WTC11 (cell line): ENCODE measurements at regions not wholly inside any gene's neighbourhood (a gene's known extent, or its start where the extent isn't known, plus 50 kb on each side); places are given as distances from the start of the nearest gene placed in this dataset.

Experiments used
- ATAC-seq: fragments of 200-7000 bp; cut with Tn5 transposase; 2 replicates; pipeline ENCODE4 v1.10.0; 2021; ENCODE audit warnings: mild to moderate bottlenecking, moderate library complexity
- CTCF ChIA-PET: fragments of 300-600 bp; sonication (Branson Sonifier 250); formaldehyde crosslinking; loops from one replicate; lab custom pipeline; 2021; ENCODE audit warnings: antibody characterized with exemption; lab: Charles Lee
- POLR2A ChIA-PET: fragments of 350-600 bp; sonication (Branson Sonifier 250); formaldehyde crosslinking; loops from one replicate; lab custom pipeline; 2021; ENCODE audit warnings: antibody characterized with exemption; lab: Charles Lee
- DNase-seq: peaks from one replicate; pipeline ENCODE4 v3.0.0; 2021; ENCODE audit warnings: low spot score
- H3K27ac Mint-ChIP-seq: 2 replicates; pipeline ENCODE4 v1.8.0; 2021; ENCODE audit warnings: mixed read lengths
- H3K27me3 Mint-ChIP-seq: 2 replicates; pipeline ENCODE4 v1.8.0; 2021; ENCODE audit warnings: low read depth, mild to moderate bottlenecking, moderate library complexity, mixed read lengths
- H3K36me3 Mint-ChIP-seq: 2 replicates; pipeline ENCODE4 v1.8.0; 2021; ENCODE audit warnings: mixed read lengths
- H3K4me1 Mint-ChIP-seq: 2 replicates; pipeline ENCODE4 v1.8.0; 2022; ENCODE audit warnings: mixed read lengths
- H3K4me3 Mint-ChIP-seq: 2 replicates; pipeline ENCODE4 v1.8.0; 2021; ENCODE audit warnings: mild to moderate bottlenecking, moderate library complexity, mixed read lengths
- H3K9me3 Mint-ChIP-seq: 2 replicates; pipeline ENCODE4 v1.8.0; 2021; ENCODE audit warnings: mixed read lengths
- ATF1 ChIP-seq: sonication (generic); formaldehyde crosslinking; IDR thresholded peaks from 2 replicates; pipeline ENCODE4 v1.8.1; 2023; ENCODE audit warnings: mild to moderate bottlenecking, moderate library complexity, missing genetic modification reagents
- ATF2 ChIP-seq: sonication (generic); formaldehyde crosslinking; IDR thresholded peaks from 2 replicates; pipeline ENCODE4 v1.8.1; 2022; ENCODE audit warnings: low read depth, missing genetic modification reagents, borderline replicate concordance
- ATF3 ChIP-seq: sonication (generic); formaldehyde crosslinking; conservative IDR thresholded peaks from 2 replicates; pipeline ENCODE4 v1.8.1; 2022; ENCODE audit warnings: mild to moderate bottlenecking, missing genetic modification reagents
- E2F4 ChIP-seq: sonication (generic); formaldehyde crosslinking; IDR thresholded peaks from 2 replicates; pipeline ENCODE4 v1.8.1; 2022; ENCODE audit warnings: low read depth, mild to moderate bottlenecking, moderate library complexity, missing genetic modification reagents, borderline replicate concordance
- E2F5 ChIP-seq: sonication (generic); formaldehyde crosslinking; IDR thresholded peaks from 2 replicates; pipeline ENCODE4 v1.8.1; 2022; ENCODE audit warnings: mild to moderate bottlenecking, moderate library complexity, missing genetic modification reagents
- EMX1 ChIP-seq: fragments of 250-450 bp; sonication (Bioruptor Pico); IDR thresholded peaks from 2 replicates; pipeline ENCODE4 v1.8.0; 2021; ENCODE audit warnings: mild to moderate bottlenecking
- ESRRA ChIP-seq: sonication (generic); formaldehyde crosslinking; IDR thresholded peaks from 2 replicates; pipeline ENCODE4 v1.8.1; 2022; ENCODE audit warnings: mild to moderate bottlenecking, missing genetic modification reagents, borderline replicate concordance
- ETV6 ChIP-seq: sonication (generic); formaldehyde crosslinking; IDR thresholded peaks from 2 replicates; pipeline ENCODE4 v1.8.1; 2022; ENCODE audit warnings: mild to moderate bottlenecking, missing genetic modification reagents
- FOXP4 ChIP-seq: sonication (generic); formaldehyde crosslinking; IDR thresholded peaks from 2 replicates; pipeline ENCODE4 v1.8.0; 2022; ENCODE audit warnings: mild to moderate bottlenecking, missing genetic modification reagents
- GABPB1 ChIP-seq: sonication (generic); formaldehyde crosslinking; IDR thresholded peaks from 2 replicates; pipeline ENCODE4 v1.8.1; 2023; ENCODE audit warnings: mild to moderate bottlenecking, missing genetic modification reagents
- IRF2 ChIP-seq: sonication (generic); formaldehyde crosslinking; IDR thresholded peaks from 2 replicates; pipeline ENCODE4 v1.8.0; 2022; ENCODE audit warnings: low read depth, missing genetic modification reagents, borderline replicate concordance
- JAZF1 ChIP-seq: fragments of 250-450 bp; sonication (Bioruptor Pico); IDR thresholded peaks from 2 replicates; pipeline ENCODE4 v1.9.0; 2021; ENCODE audit warnings: moderate library complexity, mild to moderate bottlenecking, inconsistent platforms
- JUN ChIP-seq: sonication (generic); formaldehyde crosslinking; IDR thresholded peaks from 2 replicates; pipeline ENCODE4 v1.8.0; 2023; ENCODE audit warnings: mild to moderate bottlenecking, missing genetic modification reagents
- NFYB ChIP-seq: sonication (generic); formaldehyde crosslinking; conservative IDR thresholded peaks from 2 replicates; pipeline ENCODE4 v1.8.0; 2022; ENCODE audit warnings: low read depth, missing genetic modification reagents
- NR3C1 ChIP-seq: sonication (generic); formaldehyde crosslinking; conservative IDR thresholded peaks from 2 replicates; pipeline ENCODE4 v1.8.1; 2023; ENCODE audit warnings: low read depth, mild to moderate bottlenecking, missing genetic modification reagents
- PRDM15 ChIP-seq: sonication (generic); formaldehyde crosslinking; IDR thresholded peaks from 2 replicates; pipeline ENCODE4 v1.8.0; 2022; ENCODE audit warnings: missing genetic modification reagents
- RELA ChIP-seq: sonication (generic); formaldehyde crosslinking; IDR thresholded peaks from 2 replicates; pipeline ENCODE4 v1.8.1; 2022; ENCODE audit warnings: missing genetic modification reagents, mild to moderate bottlenecking, borderline replicate concordance
- SMAD3 ChIP-seq: sonication (generic); formaldehyde crosslinking; IDR thresholded peaks from 2 replicates; pipeline ENCODE4 v1.8.0; 2022; ENCODE audit warnings: missing genetic modification reagents, mild to moderate bottlenecking, borderline replicate concordance
- USF1 ChIP-seq: sonication (generic); formaldehyde crosslinking; IDR thresholded peaks from 2 replicates; pipeline ENCODE4 v1.8.0; 2022; ENCODE audit warnings: mild to moderate bottlenecking, missing genetic modification reagents
- USF2 ChIP-seq: sonication (generic); formaldehyde crosslinking; IDR thresholded peaks from 2 replicates; pipeline ENCODE4 v1.8.1; 2023; ENCODE audit warnings: mild to moderate bottlenecking, missing genetic modification reagents, moderate library complexity
- ZBTB43 ChIP-seq: sonication (generic); formaldehyde crosslinking; IDR thresholded peaks from 2 replicates; pipeline ENCODE4 v1.8.1; 2023; ENCODE audit warnings: mild to moderate bottlenecking, missing genetic modification reagents
- ZNF138 ChIP-seq: sonication (generic); formaldehyde crosslinking; conservative IDR thresholded peaks from 2 replicates; pipeline ENCODE4 v1.8.1; 2022; ENCODE audit warnings: mild to moderate bottlenecking, moderate library complexity, missing genetic modification reagents

GRCh38 chr12:90833228-90833627, 121.7 kb downstream of the CCER1 start (continued):
- TF ChIP-seq ZBTB43 = no peak
- TF ChIP-seq JAZF1 (CRISPR knock-in tag) = no peak
- no peak for TF ChIP-seq SMAD3
- TF ChIP-seq E2F4 (CRISPR knock-in tag) = no peak
- TF ChIP-seq ATF3 (CRISPR knock-in tag) = no peak

- Mint-ChIP-seq H3K36me3 (no peaks in the 10 kb centered on the region), H3K4me1 (peaks cover 7% of the 10 kb centered on the region), H3K4me3 (no peak overlapping the region), H3K27ac (no peak overlapping the region), H3K9me3 (no peaks in the 10 kb centered on the region), H3K27me3 (no peaks in the 10 kb centered on the region)
- DNase-seq (no peak), ATAC-seq (no peak)
- POLR2A ChIA-PET = no interaction called here
- CTCF ChIA-PET = no interaction called here
- TF ChIP-seq JUN = no peak
- TF ChIP-seq USF2 (CRISPR knock-in tag) = no peak
Measured at GRCh38 chr12:90832427-90832826, 122.5 kb downstream of the CCER1 start.

GRCh38 chr12:90831712-90832111, 123.3 kb downstream of the CCER1 start:
- Mint-ChIP-seq H3K4me3 (no peak overlapping the region), H3K27me3 (no peaks in the 10 kb centered on the region), H3K36me3 (no peaks in the 10 kb centered on the region), H3K9me3 (no peaks in the 10 kb centered on the region), H3K4me1 (peaks cover 7% of the 10 kb centered on the region), H3K27ac (no peak overlapping the region)
- ATAC-seq = no peak
- ChIA-PET CTCF (no interaction called here), POLR2A (no interaction called here)
- no peak for DNase-seq
- TF ChIP-seq ATF2 (CRISPR knock-in tag) (no peak), ETV6 (CRISPR knock-in tag) (no peak), NFYB (CRISPR knock-in tag) (no peak), ZNF138 (no peak), USF1 (CRISPR knock-in tag) (no peak), GABPB1 (CRISPR knock-in tag) (no peak), ATF1 (CRISPR knock-in tag) (no peak), E2F5 (CRISPR knock-in tag) (no peak), EMX1 (CRISPR knock-in tag) (no peak), ESRRA (CRISPR knock-in tag) (no peak), RELA (CRISPR knock-in tag) (no peak), NR3C1 (no peak), IRF2 (no peak), PRDM15 (no peak), FOXP4 (CRISPR knock-in tag) (no peak)
